Hepatocyte (in vitro differentiated cells): ENCODE measurements at regions not wholly inside any gene's neighbourhood (a gene's known extent, or its start where the extent isn't known, plus 50 kb on each side); places are given as distances from the start of the nearest gene placed in this dataset.

ENCODE experiments used
- EZH2 ChIP-seq: fragments of 200-600 bp; sonication (generic); IDR thresholded peaks from 2 replicates; pipeline ENCODE4 v1.6.1; 2016; ENCODE audit warnings: antibody characterized with exemption, mild to moderate bottlenecking, borderline replicate concordance
- EZH2phosphoT487 ChIP-seq: fragments of 200-600 bp; sonication (generic); IDR thresholded peaks from one replicate; pipeline ENCODE4 v1.6.1; 2018; ENCODE audit warnings: antibody characterized with exemption, mild to moderate bottlenecking, low read depth, moderate library complexity; ENCODE audit not compliant: unreplicated experiment, severe bottlenecking
- TF ChIP-seq, protein P1 (sequence below): fragments of 200-600 bp; sonication (generic); IDR thresholded peaks from 2 replicates; pipeline ENCODE4 v1.5.1; 2016; ENCODE audit warnings: antibody characterized with exemption, mild to moderate bottlenecking; ENCODE audit not compliant: poor library complexity

DNA sequence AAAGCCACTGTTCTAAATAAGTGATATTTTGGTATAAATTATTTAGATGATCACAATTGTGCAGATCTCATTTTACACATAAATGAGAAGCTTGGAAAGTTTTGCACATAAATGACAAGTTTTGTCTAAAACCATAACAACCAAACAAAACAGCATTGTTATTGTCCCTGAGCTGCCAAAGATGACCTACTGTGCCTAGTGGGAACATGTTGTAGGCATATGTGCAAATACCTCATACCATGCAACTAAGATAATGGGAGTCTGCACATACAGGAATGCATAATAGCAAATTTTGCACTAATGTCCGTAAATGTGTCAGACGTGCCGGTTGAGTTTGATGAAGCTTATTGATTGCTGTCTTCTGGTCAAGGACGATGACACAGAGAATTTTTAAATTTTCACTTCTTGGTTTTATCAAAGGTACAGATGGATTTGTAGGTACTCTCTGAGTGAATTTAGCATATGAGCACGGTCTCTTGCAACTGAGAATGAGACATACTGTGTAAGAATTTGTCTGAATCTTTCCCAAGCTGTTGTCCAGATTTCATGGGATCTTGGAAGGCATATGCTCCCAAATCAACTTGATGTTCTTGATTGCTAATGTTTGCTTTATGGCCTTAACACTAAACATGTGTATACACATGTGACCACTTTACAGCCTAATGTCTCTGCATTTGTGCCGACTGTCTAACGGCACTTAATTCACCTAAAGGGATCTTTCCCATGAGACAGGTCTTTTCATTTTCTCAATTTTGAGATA is 1133.5 kb downstream of the FAT4 start:
- TF ChIP-seq, protein P1, sequence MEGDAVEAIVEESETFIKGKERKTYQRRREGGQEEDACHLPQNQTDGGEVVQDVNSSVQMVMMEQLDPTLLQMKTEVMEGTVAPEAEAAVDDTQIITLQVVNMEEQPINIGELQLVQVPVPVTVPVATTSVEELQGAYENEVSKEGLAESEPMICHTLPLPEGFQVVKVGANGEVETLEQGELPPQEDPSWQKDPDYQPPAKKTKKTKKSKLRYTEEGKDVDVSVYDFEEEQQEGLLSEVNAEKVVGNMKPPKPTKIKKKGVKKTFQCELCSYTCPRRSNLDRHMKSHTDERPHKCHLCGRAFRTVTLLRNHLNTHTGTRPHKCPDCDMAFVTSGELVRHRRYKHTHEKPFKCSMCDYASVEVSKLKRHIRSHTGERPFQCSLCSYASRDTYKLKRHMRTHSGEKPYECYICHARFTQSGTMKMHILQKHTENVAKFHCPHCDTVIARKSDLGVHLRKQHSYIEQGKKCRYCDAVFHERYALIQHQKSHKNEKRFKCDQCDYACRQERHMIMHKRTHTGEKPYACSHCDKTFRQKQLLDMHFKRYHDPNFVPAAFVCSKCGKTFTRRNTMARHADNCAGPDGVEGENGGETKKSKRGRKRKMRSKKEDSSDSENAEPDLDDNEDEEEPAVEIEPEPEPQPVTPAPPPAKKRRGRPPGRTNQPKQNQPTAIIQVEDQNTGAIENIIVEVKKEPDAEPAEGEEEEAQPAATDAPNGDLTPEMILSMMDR = no peak
- TF ChIP-seq EZH2 (no peak), EZH2phosphoT487 (no peak)
